G401.6 (cell line): ENCODE measurements at regions not wholly inside any gene's neighbourhood (a gene's known extent, or its start where the extent isn't known, plus 50 kb on each side); places are given as distances from the start of the nearest gene placed in this dataset.
A peak's percentile ranks its signal among the peaks of the same experiment; 100 is the strongest.

Source experiments
- FAIRE-seq: peaks from 2 replicates; lab custom pipeline; 2012; peaks lifted over from hg19 to GRCh38; lab: Jason Lieb, UNC

GRCh38 chr7:46157931-46158330, 236.9 kb upstream of the IGFBP3 start:
- no peak for FAIRE-seq

DNA sequence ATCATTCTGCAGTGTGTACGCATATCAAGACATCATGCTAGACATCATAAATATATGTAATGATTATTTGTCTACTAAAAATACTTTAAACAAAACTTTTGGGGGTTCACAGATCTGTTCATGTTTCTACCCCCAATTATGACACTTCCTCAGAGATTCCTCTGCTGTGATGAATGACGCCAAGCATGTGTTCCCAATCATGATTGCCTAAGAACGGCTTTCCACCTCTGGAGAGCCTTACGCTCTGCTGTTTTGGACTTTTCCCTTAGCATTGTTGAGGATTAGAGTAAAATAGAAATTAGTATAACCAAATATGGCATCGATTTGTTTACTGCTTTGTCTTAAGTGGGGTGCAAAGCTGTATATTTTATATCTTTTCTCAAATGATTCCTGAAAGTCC, 236.3 kb upstream of the IGFBP3 start:
- no peak for FAIRE-seq

DNA sequence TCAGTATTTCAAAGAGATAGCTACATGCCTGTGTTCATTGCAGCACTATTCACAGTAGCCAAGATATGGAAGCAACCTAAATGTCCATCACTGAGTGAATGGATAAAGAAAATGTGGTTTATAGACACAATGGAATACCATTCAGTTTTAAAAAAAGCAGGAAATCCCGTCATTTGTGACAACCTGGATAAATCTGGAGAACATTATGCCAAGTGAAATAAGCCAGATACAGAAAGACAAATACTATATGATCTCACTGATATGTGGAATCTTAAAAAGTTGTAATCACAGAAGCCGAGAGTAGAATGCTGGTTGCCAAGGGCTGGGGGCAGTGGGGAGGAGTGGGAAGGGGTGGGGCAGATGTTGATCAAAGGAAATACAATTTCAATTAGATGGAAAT, 235.8 kb upstream of the IGFBP3 start:
- no peak for FAIRE-seq

- no peak for FAIRE-seq
Observed at GRCh38 chr7:46156086-46156485, 235.0 kb upstream of the IGFBP3 start.

DNA sequence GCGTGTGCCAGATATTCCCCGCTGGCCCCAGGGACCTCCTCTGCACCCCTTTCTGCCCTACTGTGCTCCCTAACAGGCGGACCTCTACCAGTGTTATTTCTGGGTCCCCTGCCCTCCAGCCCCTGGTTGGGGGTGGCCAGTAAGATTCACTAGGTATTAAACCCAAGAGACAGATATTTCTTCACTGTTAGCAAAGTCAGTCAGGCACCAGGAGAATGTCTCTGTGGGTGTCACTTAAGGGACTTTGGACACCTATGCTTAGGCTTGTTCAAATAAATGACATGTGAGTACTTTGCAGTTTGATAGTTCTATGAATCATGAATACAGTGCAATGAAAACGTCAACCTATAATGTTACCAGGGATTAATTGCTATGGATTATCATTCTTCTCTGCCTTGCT, 234.3 kb upstream of the IGFBP3 start:
- no peak for FAIRE-seq

- FAIRE-seq = no peak
Observed at GRCh38 chr7:46153951-46154787, 233.1 kb upstream of the IGFBP3 start.

- FAIRE-seq = no peak
Observed at GRCh38 chr7:46153583-46153950, 232.5 kb upstream of the IGFBP3 start.

- no peak for FAIRE-seq
Observed at GRCh38 chr7:46152696-46153095, 231.6 kb upstream of the IGFBP3 start.

DNA sequence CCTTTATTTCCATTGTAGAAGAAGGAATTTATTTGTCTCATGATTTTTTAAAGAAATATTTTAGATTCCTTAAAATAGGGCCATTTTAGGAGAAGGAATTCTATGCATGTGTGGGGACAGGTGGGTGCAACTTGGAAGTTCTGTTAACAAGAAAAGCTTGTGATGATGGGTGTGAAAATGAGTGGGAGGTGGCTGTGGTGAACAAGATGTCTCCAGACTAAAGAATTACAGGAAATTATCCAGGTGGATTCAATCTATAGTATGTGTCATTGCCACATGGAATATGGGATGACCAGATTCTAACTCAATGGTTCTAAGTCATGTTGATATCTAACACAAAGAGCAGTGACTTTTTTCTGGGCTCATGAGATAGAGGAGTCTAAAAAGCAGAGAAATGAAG, 229.6 kb upstream of the IGFBP3 start:
- no peak for FAIRE-seq

DNA sequence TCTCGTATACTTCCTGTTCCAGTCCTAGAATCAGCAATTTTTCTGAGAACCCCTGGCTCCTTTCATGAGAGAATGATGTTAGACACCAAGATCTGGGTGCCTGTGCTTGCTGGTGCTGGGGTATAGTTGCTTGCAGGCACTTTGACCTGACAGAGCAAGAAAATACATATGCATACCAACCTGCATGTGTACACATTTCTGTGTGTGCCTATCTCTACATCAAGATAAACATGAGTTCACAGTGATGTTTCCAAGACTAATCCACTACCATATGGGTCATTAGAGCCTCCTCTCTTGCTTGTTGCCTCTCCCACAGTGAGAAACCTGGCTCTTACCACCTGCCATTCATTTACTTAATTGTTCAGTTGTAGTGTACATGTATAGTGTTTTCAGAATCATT, 229.1 kb upstream of the IGFBP3 start:
- FAIRE-seq = no peak

- FAIRE-seq = no peak
Observed at GRCh38 chr7:46147871-46148270, 226.8 kb upstream of the IGFBP3 start.

DNA sequence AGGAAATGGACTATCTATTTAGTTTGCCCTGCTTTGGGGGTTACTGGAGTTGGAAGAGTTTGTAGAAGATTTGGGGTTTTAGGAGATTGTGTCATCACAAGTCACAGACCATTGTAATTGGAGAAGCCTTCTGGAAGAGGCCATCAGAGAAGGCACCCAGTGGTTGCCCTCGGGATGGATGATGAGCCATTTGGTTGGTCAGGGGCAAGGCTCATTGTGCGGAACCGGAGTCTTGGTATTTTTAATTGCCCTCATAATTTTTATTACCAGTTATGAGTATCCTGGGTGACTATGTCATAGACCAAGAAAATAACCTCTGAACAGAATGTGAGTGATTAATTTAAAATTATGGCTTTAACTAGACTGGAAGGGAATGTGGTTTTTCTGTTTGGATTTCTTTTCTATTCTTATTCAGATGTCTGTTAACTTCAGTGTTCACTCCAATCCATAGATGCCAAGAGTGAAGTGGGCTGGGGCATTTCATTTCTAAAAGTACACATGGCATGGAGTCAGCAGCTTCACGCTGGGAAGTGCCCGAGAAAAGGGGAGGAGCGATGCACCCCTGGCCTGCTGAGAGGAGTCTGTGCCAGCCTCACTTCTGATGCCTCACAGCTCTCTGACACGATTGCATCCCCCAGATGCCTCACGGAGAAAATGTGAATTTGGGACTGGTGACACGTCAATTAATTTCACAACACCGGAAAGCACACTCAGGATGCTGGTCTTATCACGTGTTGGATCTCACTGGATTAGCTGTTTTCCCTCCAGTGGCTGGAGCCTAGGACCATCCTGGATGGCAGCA, 225.6 kb upstream of the IGFBP3 start:
- no peak for FAIRE-seq

DNA sequence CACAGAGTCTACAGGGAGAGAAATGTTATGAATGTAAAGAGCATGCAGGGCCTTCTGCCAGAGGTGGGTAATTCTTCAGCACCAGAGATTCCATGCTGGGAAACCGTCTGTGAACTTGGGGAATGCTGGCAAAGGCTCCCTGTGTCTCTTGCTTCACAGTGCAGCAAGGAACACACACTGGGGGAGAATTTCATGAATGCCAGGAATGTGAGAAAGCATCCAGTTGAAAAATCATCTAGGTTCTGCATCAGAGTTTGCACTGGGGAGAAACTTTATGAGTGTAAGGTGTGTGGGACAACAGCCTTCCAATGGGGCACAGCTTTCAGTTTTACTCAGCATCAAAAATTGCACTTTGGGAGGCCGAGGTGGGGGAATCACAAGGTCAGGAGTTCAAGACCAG, 224.3 kb upstream of the IGFBP3 start:
- FAIRE-seq = peak; percentile 98

GRCh38 chr7:46143949-46144917, 223.2 kb upstream of the IGFBP3 start:
- FAIRE-seq = no peak

- FAIRE-seq = no peak
Observed at GRCh38 chr7:46143421-46143820, 222.3 kb upstream of the IGFBP3 start.

DNA sequence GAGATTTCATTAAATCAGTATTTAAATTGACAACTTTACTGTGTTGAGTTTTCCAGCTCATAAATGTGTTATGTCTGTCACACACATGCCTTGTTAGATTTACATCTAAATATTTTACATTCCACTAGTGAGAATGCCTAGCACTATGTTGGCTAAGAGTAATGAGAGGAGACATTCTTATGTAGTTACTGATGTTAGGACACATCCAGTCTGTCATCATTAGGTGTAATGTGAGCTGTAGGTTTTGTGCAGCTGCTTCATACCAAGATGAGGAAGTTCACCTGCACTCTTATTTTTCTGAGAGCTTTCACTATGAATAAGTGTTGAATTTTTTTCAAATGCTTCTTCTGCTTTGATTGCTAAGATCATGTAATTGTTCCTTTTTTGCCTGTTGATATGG, 218.0 kb upstream of the IGFBP3 start:
- peak; percentile 98 for FAIRE-seq

DNA sequence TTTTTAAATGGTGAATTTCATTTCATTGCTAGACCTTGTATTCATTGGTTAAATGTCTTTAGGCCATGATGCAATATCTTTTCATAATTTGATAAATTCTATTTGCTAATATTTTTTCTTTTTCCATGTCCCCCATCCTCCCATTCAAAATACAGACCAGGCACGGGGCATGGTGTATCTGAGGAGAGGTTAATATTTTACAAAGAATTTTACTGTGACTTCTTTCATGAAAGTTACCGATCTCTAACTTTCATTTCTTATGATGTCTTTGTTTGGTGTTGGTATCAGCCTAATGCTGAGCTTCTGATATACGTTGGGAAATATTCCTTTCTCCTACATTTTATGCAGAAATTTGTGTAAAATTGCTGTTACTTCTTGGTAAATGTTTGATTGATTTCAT, 216.7 kb upstream of the IGFBP3 start:
- FAIRE-seq = no peak

GRCh38 chr7:46135557-46135956, 214.5 kb upstream of the IGFBP3 start:
- FAIRE-seq = no peak

GRCh38 chr7:46134795-46135194, 213.7 kb upstream of the IGFBP3 start:
- no peak for FAIRE-seq

GRCh38 chr7:46134385-46134784, 213.3 kb upstream of the IGFBP3 start:
- FAIRE-seq = no peak

GRCh38 chr7:46133751-46134150, 212.7 kb upstream of the IGFBP3 start:
- no peak for FAIRE-seq

DNA sequence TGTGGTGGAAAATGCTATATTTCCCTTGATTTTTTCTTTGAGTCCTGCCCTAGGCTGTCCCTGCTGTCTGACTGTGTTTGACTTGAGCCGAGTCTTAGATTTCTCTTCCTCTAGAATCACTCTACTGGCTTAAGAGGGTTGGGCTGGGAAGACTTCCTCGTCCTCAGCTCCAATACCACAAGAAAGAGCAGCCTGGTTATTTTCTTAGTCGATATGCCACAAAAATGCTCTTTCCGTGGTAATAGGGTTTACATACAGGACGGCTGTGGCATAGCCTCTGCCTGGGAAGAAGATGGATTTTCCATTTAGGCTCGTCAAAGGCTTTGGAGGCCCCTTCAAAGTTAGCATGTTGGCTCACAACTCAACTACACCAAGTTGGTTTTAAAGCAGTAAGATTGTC, 212.0 kb upstream of the IGFBP3 start:
- FAIRE-seq = no peak
